Keratinocyte (primary cell): ENCODE measurements at regions not wholly inside any gene's neighbourhood (a gene's known extent, or its start where the extent isn't known, plus 50 kb on each side); places are given as distances from the start of the nearest gene placed in this dataset.

Experiments
- DNase-seq: peaks from one replicate; pipeline ENCODE4 v3.0.0-alpha.2; 2011; ENCODE audit warnings: low read depth, missing footprints, low spot score
- FAIRE-seq: peaks from 2 replicates; lab custom pipeline; 2011; peaks lifted over from hg19 to GRCh38; lab: Jason Lieb, UNC
- H2AFZ ChIP-seq: 2 replicates; pipeline ENCODE4 v1.6.0; 2012; ENCODE audit warnings: low read length, control low read depth, inconsistent platforms; ENCODE audit not compliant: control insufficient read depth
- H3K27ac ChIP-seq: 2 replicates; pipeline ENCODE4 v1.5.1; 2011; ENCODE audit warnings: low read length; ENCODE audit not compliant: control insufficient read depth, insufficient read depth
- H3K27me3 ChIP-seq: 3 replicates; pipeline ENCODE4 v1.6.0; 2011; ENCODE audit warnings: low read length; ENCODE audit not compliant: control insufficient read depth, insufficient read depth; ENCODE audit errors: extremely low read depth
- H3K36me3 ChIP-seq, 2 experiments: 2 replicates in 1 of 2; 3 replicates in 1 of 2; pipeline ENCODE4 v1.5.1; 2011; ENCODE audit warnings: low read length in 2 of 2, mild to moderate bottlenecking in 1 of 2; ENCODE audit not compliant: control insufficient read depth in 2 of 2, insufficient read depth in 2 of 2; ENCODE audit errors: extremely low read depth in 1 of 2
- H3K4me1 ChIP-seq: 3 replicates; pipeline ENCODE4 v1.5.1; 2011; ENCODE audit warnings: low read length; ENCODE audit not compliant: control insufficient read depth, insufficient read depth; ENCODE audit errors: extremely low read depth
- H3K4me2 ChIP-seq: 3 replicates; pipeline ENCODE4 v1.6.0; 2011; ENCODE audit warnings: low read depth, low read length; ENCODE audit not compliant: control insufficient read depth, insufficient read depth; ENCODE audit errors: extremely low read depth
- H3K4me3 ChIP-seq, 3 experiments: fragments of 200-600 bp in 1 of 3; sonication (generic) in 1 of 3; 2 replicates in 2 of 3; 3 replicates in 1 of 3; pipeline ENCODE4 v1.5.1; 2011 to 2016; ENCODE audit warnings: low read length in 3 of 3, mild to moderate bottlenecking in 3 of 3, control low read depth in 2 of 3, inconsistent platforms in 1 of 3, low read depth in 1 of 3, mixed read lengths in 1 of 3, mixed run types in 1 of 3, moderate library complexity in 1 of 3; ENCODE audit not compliant: control insufficient read depth in 2 of 3, insufficient read depth in 2 of 3; ENCODE audit errors: extremely low read depth in 1 of 3
- H3K79me2 ChIP-seq: 2 replicates; pipeline ENCODE4 v1.6.0; 2012; ENCODE audit warnings: low read length; ENCODE audit not compliant: control insufficient read depth, insufficient read depth
- H3K9ac ChIP-seq: 3 replicates; pipeline ENCODE4 v1.6.0; 2011; ENCODE audit warnings: low read length; ENCODE audit not compliant: control insufficient read depth, insufficient read depth; ENCODE audit errors: extremely low read depth
- H3K9me1 ChIP-seq: 3 replicates; pipeline ENCODE4 v1.6.0; 2011; ENCODE audit warnings: low read length; ENCODE audit not compliant: control insufficient read depth, insufficient read depth; ENCODE audit errors: extremely low read depth
- H3K9me3 ChIP-seq: 2 replicates; pipeline ENCODE4 v1.5.1; 2012; ENCODE audit warnings: low read depth, low read length; ENCODE audit not compliant: control insufficient read depth
- H4K20me1 ChIP-seq: 3 replicates; pipeline ENCODE4 v1.6.0; 2011; ENCODE audit warnings: low read length; ENCODE audit not compliant: control insufficient read depth, insufficient read depth; ENCODE audit errors: extremely low read depth
- CTCF ChIP-seq, 3 experiments: IDR thresholded peaks in 1 of 3; conservative IDR thresholded peaks in 1 of 3; optimal IDR thresholded peaks in 1 of 3; 2 replicates in 2 of 3; 3 replicates in 1 of 3; pipeline versions ENCODE3 to v1.5.1; 2011; ENCODE audit warnings: low read length in 3 of 3, mild to moderate bottlenecking in 3 of 3, moderate library complexity in 2 of 3, control low read depth in 1 of 3, inconsistent platforms in 1 of 3; ENCODE audit not compliant: insufficient read depth in 2 of 3; ENCODE audit errors: extremely low read depth in 1 of 3
- EZH2 ChIP-seq: IDR thresholded peaks from one replicate; pipeline ENCODE4 v1.6.1; 2012; ENCODE audit warnings: inconsistent platforms, mild to moderate bottlenecking, low read length, moderate library complexity
- dilution Hi-C: fragments of 300-500 bp; cut with MboI; formaldehyde crosslinking; loops from one replicate; pipeline ENCODE4 v1.7.0; 2020; ENCODE audit warnings: low sequenced_read_pairs; ENCODE audit not compliant: extremely low pct_ligation_motif_present

- Histone ChIP-seq H3K9ac (no peak overlapping the region), H3K27me3 (no peaks in the 10 kb centered on the region), H3K4me3 (no peak overlapping the region), H3K36me3 (no peaks in the 10 kb centered on the region), H3K27ac (no peak overlapping the region), H3K9me1 (no peaks in the 10 kb centered on the region), H3K4me1 (no peaks in the 10 kb centered on the region), H3K9me3 (no peaks in the 10 kb centered on the region), H4K20me1 (no peaks in the 10 kb centered on the region), H2AFZ (no peak overlapping the region), H3K4me2 (no peak overlapping the region), H3K79me2 (no peaks in the 10 kb centered on the region)
- DNase-seq (no peak), FAIRE-seq (no peak)
- dilution Hi-C loops: no loop called here
- no peak for TF ChIP-seq EZH2
- TF ChIP-seq CTCF (optimal IDR thresholded peaks at IDR 0.05 in 1 of 3, IDR thresholded peaks at IDR 0.05 in 1 of 3, conservative IDR thresholded peaks at IDR 0.05 in 1 of 3; ENCODE audit: extremely low read depth in 1 of 3, insufficient read depth in 2 of 3, low read length in 3 of 3): no peak
Observed at GRCh38 chr4:127229855-127230608, 402.7 kb upstream of the INTU start.

- FAIRE-seq: no peak
- dilution Hi-C loops: no loop called here
- Histone ChIP-seq H4K20me1 (no peaks in the 10 kb centered on the region), H2AFZ (no peak overlapping the region), H3K9me1 (no peaks in the 10 kb centered on the region), H3K4me2 (no peak overlapping the region), H3K4me1 (no peaks in the 10 kb centered on the region), H3K36me3 (no peaks in the 10 kb centered on the region), H3K27me3 (no peaks in the 10 kb centered on the region), H3K27ac (no peak overlapping the region), H3K9ac (no peak overlapping the region), H3K9me3 (no peaks in the 10 kb centered on the region), H3K79me2 (no peaks in the 10 kb centered on the region), H3K4me3 (no peak overlapping the region)
- DNase-seq: no peak
- no peak for TF ChIP-seq EZH2
- TF ChIP-seq CTCF (optimal IDR thresholded peaks at IDR 0.05 in 1 of 3, IDR thresholded peaks at IDR 0.05 in 1 of 3, conservative IDR thresholded peaks at IDR 0.05 in 1 of 3; ENCODE audit: extremely low read depth in 1 of 3, insufficient read depth in 2 of 3, low read length in 3 of 3): no peak
Observed at GRCh38 chr4:127236889-127237288, 395.9 kb upstream of the INTU start.
